ENCODE measurements at regions not wholly inside any gene's neighbourhood (a gene's known extent, or its start where the extent isn't known, plus 50 kb on each side); places are given as distances from the start of the nearest gene placed in this dataset.
A peak's percentile ranks its signal among the peaks of the same experiment; 100 is the strongest.
"Not testable (repeated sequence)": the region's sequence is repeated elsewhere in the genome, so short reads cannot be mapped to it uniquely, and the experiment has no call there.

DNA sequence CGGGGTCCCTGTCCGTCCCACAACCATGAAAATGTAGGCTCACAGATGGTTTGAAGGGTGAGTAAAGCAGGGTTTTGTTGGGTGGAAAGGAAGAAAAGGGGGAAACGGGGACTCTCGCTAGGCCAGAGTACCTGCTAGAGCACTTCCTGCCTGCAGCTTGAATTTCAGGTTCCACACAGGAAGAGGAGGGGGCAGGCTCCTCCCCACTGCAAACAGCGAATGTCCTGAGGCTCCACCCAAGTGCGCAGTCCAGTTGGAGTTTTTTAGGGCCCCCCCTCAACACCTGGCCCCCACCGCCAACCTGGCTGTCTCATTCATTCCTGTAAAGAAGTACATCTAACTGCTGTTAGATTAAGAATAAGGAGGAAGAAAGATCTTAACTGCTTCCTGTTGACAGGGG lies 414.7 kb downstream of the SH2D4B start:
- no peak for DNase-seq

DNA sequence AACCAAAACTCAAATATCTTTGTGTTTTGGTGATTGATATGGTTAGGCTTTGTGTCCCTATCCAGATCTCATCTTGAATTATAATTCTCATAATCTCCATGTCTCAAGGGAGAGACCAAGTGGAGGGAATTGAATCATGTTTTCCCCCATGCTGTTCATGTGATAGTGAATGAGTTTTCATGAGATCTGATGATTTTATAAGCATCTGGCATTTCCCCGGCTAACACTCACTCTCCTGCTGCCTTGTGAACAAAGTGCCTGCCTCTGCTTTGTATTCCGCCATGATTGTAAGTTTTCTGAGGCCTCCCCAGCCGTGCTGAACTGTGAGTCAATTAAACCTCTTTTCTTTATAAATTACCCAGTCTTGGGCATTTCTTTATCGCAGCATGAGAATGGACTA lies 419.5 kb downstream of the SH2D4B start:
- DNase-seq = no peak

DNA sequence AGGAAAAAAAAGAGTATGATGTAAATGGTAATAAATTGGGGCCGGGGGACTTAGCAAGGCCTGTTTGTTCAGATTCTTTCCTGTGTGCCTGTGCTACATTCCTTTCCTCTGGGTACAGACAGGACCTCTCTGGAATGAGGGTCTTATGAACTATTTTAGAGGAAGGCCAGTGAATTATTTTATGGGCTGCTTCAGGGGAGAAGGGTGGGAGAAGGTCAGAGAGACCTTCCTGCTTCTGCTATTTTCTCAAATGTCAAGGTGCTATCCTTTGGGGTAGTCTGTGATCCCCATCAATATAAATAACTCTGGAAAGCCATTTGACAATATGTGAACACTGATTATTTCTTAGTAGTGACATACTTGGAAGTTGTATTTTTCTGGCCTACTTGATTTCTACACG lies 426.5 kb downstream of the SH2D4B start:
- no peak for DNase-seq

DNA sequence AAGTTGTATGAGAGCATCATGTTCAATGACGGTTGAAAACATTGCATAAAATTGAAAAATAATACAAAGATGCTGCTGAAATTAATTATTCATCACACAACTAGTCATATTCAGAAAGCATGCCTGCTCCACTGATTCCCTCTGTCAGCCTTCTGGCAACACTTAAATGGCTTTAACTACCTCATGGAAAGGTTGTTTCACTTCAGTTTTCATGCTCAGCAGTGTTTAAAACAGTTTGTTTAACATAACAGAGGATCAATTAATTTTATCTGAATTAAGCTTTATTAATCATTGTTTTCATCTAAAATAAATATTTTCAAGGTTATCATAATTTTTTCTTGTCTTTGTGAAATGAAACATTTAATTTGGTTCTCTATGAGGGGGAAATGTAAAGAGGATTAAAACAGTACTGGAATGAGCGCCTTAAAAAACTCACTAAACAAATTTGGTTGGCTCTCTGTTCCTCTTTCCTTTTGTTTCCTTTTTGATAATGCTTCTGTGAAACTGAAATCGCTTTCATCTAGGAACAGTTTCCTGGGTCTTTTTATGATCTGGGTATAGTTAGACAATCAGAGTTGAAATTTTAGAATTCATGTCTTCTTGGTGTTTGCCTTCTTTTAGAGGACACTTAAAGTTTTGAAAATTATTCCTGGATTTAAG lies 427.4 kb downstream of the SH2D4B start:
- no peak for DNase-seq

DNA sequence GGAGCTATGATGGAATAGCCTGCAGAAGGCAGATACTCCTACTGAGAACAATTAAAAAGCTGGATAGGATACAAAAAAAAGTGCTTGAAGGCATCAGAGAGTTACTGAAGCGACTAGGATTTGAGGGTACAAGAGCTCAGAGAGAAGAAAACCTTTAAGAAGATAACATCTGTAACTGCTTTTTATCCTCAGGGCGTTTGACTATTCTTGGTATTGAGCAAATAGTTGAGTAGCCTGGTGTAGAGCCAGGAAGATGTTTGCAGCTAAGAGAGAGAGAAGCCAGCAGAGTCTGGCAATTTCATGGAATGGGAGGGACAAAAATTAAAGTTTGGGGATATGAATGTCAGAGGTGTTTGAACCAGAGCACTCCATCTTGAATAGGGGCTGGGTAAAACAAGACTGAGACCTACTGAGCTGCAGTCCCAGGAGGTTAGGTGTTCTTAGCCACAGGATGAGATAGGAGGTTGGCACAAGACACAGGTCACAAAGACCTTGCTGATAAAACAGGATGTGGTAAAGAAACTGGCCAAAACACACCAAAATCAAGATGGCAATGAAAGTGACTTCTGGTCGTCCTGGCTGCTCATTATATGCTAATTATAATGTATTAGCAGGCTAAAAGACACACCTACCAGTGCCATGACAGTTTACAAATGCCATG lies 428.8 kb downstream of the SH2D4B start:
- DNase-seq = no peak

DNA sequence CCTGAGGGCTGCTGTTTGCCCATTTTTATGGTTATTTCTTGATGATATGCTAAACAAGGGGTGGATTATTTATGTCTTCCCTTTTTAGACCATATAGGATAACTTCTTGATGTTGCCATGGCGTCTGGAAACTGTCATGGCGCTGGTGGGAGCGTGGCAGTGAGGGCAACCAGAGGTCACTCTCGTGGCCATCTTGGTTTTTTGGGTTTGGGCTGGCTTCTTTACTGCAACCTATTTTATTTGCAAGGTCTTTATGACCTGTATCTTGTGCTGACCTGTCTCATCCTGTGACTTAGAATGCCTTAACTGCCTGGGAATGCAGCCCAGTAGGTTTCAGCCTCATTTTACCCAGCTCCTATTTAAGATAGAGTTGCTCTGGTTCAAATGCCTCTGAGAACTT lies 429.7 kb downstream of the SH2D4B start:
- not testable (repeated sequence) for DNase-seq

DNA sequence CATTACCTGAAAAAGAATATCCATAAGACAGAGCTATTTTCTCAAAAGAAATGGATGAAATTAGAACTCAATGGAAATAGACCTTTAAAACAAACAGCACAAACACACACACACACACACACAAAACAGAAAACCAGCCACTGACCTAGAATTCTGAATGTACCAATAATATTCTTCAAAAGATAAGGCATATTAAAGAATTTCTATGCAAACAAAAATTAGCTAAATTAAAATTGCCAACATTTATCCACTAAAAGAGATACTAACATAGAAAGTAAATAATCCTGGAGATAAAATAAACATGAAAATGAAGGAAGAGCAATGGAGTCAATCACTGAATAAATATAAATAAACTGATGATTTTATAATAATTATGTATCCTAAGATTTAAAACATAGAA lies 431.2 kb downstream of the SH2D4B start:
- no peak for DNase-seq

DNA sequence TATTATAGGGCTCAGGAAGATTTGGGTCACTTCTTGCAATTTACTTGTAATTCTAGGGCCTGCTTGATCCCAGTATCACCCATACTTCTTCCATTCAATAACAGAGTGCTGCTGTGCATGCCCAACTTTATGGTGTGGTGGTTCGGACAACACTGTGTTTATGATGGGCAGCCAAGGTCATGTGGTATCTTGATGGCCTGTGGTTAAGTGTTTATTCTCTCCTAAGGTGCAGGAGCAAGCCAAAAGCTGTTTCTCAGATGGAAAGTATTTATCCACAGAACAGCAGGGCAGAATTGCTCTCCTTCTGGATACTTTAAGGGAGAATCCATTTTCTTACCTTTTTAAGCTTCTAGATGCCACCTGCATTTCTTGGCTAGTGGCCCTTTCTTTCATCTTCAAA lies 433.8 kb downstream of the SH2D4B start:
- DNase-seq = no peak

DNA sequence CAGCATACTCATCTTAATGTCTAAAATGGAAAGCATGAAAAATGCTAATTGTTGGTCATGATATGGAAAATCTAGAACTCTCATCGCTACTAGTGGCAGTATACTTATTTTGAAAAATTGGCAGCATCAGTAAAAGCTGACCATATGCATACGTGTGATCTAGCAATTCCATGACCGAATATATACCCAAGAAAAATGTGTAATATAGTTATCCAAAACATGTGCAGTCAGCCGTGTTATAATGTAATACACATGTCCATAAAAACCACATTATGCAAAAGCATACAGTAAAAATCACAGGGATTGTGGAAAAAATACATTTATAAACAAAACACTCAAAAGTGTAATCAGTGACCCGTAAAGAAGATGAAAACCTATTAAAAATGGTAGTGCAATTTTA lies 439.0 kb downstream of the SH2D4B start:
- no peak for DNase-seq

DNA sequence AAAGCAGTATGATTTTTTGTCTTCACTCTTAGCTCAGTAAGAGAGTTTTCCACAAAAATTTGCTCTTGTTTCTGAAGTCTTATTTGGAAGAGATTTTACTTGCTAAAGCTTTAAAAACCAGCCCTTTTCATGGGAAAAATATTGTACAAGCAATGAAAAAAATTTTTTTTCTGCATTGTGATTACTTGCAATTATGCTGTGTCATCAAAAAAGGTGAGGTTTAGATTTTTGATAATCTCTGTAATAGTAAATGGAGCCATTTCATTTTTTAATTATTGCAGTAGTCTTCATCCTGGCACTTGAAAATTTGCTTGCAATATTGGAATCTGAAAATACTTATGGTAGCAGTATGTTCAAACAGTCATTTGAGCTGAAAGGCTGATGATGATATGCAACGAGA lies 447.4 kb downstream of the SH2D4B start:
- no peak for DNase-seq

DNA sequence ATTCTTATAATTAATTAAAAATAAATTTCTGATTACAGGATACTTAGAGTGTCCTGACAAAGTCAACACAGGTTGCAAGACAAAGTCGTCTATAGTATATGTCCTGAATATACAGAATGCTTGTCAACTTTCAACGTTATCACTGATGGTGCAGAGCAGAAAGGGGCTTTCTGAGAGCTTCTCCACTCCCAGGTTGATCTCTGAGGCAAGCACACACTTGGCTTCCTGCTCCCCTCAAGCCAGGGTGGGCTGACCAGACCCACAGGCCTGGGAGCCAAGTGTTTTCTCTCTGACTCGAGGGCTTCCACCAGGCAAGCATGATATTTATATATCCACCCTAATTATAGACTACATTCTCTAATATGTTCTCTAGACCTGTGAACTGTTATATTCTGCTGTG lies 448.9 kb downstream of the SH2D4B start:
- DNase-seq = no peak

DNA sequence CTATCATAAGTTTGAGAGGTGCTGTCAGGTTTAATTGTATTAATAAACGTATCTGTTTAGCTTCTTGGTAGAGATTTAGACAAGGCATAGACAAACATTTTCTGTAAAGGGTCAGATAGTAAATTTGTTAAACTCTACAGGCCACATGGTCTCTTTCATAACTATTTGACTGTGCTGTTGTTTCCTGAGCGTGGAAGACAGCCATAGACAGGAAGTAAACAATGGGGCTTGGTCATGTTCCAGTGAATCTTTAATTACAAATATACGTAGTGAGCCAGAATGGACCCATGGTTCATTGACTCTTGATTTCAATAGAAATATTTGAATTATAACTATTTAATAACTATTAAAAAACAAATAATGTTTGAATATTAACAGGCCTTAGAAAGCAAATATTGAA lies 451.1 kb downstream of the SH2D4B start:
- DNase-seq = no peak

DNA sequence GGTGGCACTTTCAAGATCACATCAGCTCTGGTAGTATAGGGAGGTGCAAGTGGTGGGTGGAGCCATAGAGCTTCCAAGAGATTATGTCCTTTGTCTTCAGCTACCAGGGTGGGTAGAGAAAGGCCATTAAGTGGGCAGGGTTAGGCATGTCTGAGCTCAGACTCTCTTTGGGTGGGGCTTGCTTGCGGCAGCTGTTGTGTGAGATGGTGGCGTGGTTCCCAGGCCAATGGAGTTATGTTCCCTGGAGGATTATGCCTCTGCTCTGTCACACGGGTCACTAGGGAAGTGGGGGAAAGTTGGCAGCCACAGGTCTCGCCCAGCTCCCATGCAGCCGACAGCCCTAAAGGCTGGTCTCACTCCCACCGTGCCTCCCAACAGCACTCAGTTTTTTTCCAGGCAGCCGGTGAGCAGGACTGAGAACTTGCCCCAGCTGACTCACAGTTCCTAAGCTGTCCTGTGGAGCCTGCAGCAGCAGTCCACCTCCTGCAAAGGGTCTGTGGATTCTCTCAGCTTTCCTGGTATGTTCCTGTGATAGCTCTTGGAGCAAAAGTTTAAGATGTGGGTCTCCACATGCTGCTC lies 459.0 kb downstream of the SH2D4B start:
- DNase-seq = no peak

DNA sequence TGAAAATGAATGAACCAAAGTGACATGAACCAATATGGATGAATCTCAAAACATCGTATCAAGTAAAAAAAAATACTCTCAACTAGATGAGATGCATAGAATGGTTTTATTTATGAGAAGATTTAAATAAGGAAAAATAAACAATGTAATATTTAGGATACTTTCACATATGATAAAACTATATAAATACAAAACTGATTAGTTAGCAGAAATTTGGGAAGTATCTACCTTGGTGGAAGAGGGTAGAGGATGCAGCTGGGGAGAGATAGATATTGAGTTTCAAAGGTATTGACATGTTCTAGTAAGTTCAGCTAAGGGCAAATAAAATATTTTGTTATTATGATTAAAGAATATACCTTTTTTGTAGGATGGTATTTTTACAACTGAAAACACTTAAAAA lies 463.1 kb downstream of the SH2D4B start:
- no peak for DNase-seq

DNA sequence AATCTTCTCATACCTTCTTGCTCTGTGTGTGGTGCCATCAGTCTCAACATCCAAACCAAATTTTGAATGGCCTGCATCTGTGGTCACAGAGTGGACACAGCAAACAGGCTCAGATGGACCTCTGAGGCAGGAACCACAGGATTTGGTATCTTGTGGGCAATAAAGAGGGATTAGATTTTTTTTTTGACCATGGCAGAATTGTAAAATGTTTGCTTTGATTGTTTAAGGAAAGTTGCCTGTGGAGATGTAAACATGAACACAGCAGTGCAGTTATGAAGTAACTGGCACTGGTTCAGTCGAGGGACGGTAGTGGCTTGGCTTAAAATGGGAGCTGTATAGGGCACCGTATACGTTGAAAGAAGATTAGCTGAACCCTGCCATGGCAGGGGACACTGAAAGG lies 464.7 kb downstream of the SH2D4B start:
- no peak for DNase-seq

DNA sequence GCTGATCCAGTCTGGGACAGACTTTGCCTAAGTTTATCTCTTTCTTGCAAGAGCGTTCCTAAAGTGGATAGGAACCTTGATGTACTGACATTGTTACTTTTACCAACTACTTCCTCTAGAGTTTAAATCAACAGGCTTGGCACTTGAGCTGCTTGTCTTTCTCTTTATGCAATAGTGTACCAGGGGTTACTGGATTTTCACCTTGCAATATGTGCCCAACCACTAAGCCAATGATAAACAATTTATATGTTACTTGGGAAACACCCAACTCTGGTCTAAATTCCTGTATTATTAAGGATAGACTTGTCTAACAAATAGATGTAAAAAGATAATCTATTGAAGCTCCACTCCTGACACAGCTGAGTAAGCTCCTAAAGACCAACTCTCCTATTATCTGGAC lies 470.2 kb downstream of the SH2D4B start:
- DNase-seq = no peak

DNA sequence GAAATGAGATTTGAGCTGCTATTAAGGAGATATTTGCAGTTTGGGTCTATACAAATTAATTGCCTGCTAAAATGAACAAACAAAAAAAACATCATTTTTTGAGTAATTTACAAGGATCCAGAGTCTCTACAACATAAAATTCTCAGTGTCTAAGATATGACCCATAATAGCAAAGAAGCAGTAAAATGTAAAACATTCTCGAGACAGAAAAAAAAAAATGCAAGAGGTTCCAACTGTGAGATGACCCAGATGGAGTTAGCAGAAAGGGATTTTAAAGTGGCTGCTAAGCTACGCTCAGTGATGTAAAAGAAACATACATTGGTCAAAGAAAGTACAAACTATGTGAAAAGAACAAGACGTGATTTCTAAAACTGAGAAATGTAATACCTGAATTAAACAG lies 471.0 kb downstream of the SH2D4B start:
- no peak for DNase-seq

DNA sequence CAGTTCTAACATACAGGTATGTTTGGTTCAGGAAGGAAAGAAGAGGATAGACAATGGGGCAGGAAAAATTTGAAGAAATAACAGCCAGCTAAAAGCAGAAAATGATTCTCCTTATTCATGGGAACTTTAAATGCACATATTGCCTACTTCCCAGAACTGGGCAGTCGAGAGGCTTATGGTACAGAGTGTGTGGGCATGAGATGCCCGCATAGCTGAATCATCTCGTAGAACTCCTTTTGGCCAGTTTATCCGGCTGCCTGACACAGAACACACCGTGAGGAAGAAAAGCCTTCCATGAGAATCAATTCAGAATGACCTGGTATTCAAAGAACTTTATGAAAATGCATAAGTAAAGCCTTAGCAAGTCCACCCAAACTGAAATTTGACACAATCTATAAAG lies 471.6 kb downstream of the SH2D4B start:
- DNase-seq = no peak

DNA sequence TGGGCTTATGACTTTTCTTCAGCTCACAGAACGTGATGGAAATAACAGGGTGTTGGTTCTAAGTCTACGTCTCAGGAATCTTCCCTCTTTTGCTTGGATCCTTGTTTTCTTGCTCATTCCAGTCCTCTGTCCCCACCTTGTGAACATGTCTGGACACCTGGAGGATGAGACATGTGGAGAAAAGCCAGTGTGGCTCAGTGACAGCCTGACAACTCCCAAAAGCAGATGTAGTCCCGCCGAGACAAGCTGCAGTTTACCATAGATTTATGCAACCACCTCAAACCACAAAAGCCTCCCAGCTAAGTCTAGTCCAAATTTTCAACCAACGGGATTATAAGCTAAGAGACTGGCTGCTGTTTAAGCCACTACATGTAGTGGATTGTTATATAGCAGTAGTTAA lies 476.1 kb downstream of the SH2D4B start:
- DNase-seq = no peak

DNA sequence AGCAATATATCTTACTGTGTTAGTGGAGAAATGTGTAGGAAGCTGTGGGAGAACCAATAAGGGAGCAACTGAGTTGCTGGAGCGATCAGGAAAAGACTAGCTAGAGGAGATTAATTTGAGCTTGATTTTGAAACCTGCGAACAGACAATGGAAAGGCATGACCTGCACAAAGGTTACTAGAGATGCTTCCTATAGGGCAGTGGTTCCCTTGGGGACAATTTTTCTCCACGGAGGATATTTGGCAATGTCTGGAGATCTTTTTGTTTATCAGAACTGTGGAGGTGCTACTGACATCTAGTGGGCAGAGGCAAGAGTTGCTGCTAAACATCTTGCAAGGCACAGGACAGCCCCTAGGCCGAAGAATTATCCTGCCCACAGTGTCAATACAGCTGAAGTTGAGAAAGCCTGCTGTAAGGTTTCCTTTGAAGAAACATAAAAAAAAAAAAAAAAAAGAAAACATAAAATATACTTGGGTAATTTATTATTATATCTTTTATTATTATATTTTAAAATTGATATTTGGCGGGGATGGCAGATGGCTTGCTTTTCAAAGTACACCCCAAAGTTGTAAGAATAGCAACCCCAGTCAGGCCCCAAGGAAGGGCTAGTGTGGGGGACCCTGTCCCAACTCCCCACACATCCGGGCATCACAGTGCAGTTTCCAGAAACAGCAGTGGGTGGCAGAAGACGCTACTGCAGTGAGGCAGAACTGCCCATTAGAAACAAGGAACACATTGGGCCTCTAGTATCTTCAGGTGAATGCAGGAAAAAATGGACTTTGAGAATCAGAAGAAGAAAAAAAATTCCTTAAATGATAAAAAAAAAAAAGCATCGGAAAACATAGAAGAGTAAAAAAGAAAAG lies 481.6 kb downstream of the SH2D4B start:
- DNase-seq = peak in 1 of 2 donors; percentile 12

DNA sequence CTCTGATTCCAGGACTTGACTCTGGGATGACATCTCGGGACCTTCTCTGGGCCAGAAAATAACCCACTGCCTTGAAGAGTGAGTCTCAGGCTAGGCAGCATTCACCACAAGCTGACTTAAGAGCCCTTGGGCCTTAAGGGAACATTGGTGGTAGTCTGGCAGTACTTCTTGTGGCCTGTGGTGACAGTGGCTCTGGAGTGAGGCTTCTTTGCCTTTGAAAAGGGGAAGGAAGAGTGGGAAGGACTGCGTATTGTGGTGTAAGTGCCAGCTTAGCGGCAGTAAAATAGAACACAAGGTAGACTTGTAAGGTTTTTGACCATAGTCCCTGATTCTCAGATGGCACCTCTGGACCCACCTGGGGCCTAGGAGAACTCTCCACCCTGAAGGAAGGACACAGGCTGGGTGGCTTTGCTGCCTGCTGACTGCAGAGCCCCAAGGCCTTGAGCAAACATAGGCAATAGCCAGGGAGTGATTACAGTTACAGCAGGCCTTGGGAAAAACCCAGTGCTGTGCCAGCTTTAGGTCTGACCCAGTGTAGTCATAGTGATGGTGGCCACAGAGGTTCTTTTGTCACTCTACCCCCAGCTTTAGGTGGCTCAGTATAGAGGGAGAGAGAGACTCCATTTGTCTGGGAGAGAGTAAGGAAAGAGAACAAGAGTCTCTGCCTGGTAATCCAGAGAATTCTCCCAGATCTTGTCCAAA lies 483.9 kb downstream of the SH2D4B start:
- no peak for DNase-seq

DNA sequence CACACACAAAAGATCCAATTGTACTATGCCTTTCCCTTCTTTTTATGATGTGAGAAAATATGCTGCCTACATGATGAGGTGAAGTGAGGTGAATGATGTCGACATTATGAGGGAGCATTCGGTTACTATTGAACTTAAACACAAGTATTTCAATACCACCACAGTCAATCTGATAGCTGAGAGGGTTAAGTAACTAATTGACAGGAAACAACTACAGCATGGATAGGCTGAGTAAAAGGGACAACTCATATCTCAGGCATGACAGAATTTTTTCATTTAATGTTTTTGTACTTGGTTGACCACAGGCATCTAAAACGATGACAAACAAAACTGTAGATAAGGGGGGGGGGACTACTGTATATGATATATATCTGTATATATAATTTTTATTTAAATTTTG lies 488.9 kb downstream of the SH2D4B start:
- no peak for DNase-seq

DNA sequence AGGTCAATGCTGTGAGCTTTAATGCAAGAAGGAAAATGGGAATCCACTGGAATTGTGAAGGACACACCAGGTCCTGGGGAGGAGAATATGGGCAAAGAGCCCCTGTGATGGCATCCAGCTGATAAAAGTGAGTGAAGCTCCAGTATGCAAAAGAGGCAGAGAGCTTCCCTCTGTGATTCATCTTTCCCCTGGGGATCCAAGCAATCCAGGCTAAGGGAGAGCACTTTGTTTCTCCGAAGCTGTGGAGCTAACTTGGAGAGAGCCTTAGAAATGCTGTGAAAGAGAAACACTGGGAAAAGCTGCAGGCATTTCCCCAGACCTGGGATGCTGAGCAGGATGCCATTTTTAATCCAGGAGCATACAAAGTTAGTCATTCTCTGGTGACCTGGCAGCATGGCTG lies 489.5 kb downstream of the SH2D4B start:
- no peak for DNase-seq

Measured in CD4-positive, alpha-beta T cell treated with Interleukin-1 beta for 1 hour (primary cell).